Pulmonary artery endothelial cell (primary cell): ENCODE measurements at regions not wholly inside any gene's neighbourhood (a gene's known extent, or its start where the extent isn't known, plus 50 kb on each side); places are given as distances from the start of the nearest gene placed in this dataset.

Source experiments
- DNase-seq: peaks from one replicate; pipeline ENCODE4 v3.0.0-alpha.2; 2011; ENCODE audit warnings: low read depth, low spot score

GRCh38 chr10:36636285-36636839 lies 489.0 kb upstream of the ANKRD30A start:
- no peak for DNase-seq

DNA sequence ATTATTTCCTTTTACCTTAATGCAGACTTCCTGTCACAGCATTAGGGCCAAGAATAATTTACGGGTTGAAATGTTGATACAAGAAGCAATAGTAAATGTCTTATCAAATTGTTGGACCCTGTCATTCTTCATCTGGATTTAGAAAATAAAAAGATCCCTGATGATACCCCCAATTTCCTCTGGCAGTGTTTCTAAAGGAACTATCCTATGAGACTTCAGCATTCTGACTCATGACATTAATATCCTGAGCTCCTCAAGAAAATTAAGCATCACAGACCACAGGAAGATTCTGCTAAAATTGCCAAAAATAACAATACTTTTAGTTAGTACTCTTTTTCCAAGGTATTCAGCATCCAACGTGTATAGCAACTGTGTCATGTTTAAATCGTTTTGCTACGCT lies 490.5 kb upstream of the ANKRD30A start:
- no peak for DNase-seq

GRCh38 chr10:36630267-36630666 lies 495.1 kb upstream of the ANKRD30A start:
- DNase-seq = no peak

DNA sequence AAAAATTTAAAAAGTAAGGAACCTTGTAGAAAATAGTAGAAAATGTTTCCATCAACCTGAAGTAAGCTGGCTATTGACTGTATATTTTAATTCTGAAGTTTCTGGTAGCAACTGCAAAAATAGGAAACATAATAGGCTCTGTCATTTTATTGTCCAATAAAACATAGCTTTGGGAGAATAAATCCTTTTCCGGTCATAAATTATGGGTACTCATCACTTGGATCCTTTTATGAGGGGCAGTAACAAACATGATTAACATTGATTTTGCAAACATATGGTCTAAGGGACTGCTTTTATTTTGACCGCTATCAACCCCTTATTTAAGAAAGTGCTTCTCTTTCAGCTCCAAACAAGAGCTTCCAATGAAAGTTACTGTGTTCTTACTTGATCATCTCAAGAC lies 495.9 kb upstream of the ANKRD30A start:
- no peak for DNase-seq

GRCh38 chr10:36624551-36625100 lies 500.8 kb upstream of the ANKRD30A start:
- DNase-seq = no peak

DNA sequence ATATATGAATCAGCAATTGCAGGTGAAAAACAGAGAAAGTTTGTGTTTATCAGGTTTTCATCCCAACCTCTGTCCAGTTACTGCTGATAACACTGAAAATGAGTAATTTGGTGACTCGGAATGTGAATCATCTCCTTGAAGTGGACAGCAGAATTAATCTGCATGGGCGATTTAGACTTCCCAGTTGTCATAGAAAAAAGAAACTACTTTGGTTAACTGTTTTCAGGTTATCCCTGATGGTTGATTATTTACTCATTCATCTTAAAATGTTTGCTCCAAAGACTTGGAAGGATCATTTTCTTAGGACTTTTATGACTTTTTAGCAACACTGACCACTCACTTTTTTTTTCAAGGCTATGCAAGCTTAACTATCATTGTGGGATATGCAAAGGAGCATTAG lies 504.1 kb upstream of the ANKRD30A start:
- no peak for DNase-seq

DNA sequence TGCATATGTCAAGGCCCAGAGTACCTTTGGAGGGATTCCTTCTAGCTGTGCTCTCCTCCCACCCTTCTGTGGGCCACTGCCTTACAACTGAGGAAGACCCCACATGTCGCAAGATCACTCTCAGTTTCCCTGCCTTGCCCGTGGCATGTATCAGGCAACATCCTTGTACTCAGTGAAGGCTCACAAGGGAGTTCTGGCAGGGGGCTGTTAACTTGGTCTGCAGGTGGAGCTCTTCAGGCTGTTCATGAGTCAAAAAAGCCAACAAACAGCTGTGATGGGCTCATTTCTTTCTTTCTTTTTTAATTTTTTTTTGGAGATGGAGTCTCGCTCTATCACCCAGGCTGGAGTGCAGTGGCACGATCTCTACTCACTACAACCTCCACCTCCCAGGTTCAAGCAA lies 513.0 kb upstream of the ANKRD30A start:
- no peak for DNase-seq

DNA sequence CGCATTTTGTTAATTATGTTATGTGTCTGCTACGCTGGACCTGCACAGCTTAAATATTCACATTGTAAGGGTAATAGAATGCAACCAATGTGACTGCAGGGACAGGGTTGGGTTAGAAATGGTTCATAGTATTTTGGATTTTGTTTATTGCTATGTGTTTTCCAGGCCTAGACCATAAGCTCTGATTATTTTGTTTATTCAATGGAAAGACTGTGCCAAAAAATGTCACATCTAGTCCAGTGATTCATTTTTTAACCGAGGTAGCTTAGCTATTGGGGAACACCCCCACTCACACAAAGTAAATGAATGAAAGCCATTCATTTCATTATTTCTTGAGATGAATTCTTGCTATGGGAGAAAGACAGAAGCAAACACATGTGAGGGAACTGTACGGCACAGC lies 516.5 kb upstream of the ANKRD30A start:
- DNase-seq = no peak

- DNase-seq = peak; percentile 86
These were observed 517.1 kb upstream of the ANKRD30A start for GRCh38 chr10:36608251-36608650.

GRCh38 chr10:36606234-36606839 lies 519.1 kb upstream of the ANKRD30A start:
- DNase-seq = peak; percentile 44

GRCh38 chr10:36604316-36604715 lies 521.1 kb upstream of the ANKRD30A start:
- DNase-seq = no peak

DNA sequence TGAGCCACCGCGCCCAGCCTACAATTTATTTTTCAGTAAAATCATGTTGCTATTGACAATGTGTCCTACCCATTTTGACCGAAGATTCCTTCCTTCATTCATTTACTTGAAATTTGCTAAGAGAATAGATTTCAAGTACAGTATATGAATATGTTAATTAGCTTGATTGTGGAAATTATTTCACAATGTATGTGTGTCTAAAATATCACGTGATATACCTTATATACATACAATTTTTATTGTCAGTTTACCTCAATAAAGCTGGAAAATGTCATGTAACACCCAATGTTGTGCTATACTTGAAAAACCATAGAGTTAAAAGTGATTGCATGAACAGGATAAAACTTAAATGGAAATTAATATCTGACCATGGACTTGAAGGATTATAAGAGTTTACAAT lies 521.7 kb upstream of the ANKRD30A start:
- no peak for DNase-seq

DNA sequence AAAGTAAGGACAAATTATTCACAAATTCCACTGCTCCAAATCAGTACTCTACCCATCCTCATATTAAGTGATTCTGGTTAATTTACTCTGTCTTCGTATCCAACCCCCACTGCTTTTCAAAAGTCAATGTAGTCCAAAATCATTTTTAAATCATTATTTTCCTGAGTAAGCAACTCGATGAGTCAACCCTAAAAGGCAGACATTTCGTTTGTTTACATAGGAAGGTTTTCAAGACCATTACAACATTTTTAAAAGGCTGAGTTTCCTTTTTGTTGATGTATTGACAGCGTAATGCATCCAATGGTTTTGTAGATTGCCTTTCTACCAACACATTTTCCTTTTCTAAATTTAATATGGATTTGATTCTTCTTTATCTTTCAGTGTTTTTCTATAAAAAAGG lies 523.0 kb upstream of the ANKRD30A start:
- peak; percentile 17 for DNase-seq

GRCh38 chr10:36597756-36598320 lies 527.6 kb upstream of the ANKRD30A start:
- no peak for DNase-seq

GRCh38 chr10:36592964-36593363 lies 532.4 kb upstream of the ANKRD30A start:
- DNase-seq = no peak

DNA sequence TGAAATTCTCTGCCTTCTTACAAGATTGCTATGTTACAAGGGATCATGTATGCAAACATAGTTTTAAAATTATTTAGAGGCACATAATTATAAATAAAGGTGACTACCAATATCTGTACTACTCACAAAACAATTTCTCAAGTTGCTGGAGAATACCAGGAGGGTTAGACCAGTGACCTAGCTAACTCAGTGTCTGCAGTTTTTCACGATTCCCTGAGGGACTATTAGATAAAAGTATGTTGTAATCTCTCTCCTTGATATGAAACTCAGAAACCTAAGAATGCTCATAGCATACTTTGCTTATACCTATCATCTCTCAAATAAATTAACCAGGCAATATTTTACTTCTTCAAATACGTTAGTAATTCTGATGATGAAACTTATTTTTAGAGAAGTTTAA lies 534.0 kb upstream of the ANKRD30A start:
- no peak for DNase-seq

- no peak for DNase-seq
These were observed 541.7 kb upstream of the ANKRD30A start for GRCh38 chr10:36583690-36584089.

DNA sequence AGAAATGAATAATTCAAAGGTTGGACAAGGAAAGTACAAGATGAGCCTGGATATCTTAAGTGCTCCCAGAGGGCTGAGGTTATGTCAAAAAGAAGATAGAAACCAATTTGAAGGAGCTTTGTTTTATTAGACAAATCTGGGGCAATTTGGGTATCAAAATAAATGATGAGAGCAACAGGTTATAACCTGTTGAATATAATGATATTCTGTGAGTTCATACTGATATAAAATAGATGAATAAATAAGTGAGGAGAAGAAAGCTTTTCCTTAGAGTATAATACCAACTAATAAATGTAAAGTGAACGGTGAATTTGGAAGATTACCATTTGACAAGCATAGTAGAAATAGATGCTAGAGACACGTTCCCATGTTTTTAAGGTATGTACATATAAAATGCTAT lies 544.2 kb upstream of the ANKRD30A start:
- DNase-seq = no peak

- no peak for DNase-seq
These were observed 547.1 kb upstream of the ANKRD30A start for GRCh38 chr10:36578306-36578705.

- no peak for DNase-seq
These were observed 548.3 kb upstream of the ANKRD30A start for GRCh38 chr10:36577126-36577525.

DNA sequence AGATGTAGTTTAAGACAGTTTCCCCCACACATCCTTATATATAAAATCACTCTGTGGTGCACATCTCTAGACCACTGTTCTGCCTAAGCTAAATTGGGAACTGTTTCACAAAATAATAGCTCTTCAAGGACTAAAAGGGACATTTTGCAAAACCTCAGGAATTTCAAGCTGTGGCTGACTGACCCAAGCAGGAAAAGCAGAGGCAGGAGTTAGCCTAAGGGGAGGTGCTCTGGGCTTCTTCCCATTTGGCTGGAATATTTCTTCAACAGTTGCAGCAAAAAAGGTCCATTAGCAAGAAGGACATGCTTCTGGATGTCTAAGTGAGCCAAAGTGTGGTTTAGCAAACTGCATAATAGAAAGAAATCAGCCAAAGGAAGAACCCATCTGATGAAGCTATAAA lies 551.2 kb upstream of the ANKRD30A start:
- no peak for DNase-seq

DNA sequence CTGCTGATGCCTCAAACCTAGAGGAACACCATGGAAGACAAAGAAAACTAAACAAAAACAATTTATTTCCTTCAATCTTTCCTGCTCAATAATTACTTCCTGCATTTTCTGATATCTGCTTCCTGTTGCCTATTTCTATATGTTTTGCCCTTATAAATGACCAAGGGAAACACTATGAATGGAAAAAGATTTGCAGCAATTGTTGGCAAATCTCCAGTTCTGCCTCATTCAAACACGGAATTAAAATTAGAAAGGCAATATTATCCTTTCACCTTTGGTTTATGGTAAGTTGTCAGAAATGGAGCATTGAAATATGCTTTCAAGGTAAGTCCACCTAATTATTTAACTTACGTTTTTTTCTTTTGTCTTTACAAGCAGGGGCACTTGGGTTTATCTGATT lies 552.2 kb upstream of the ANKRD30A start:
- DNase-seq = no peak

DNA sequence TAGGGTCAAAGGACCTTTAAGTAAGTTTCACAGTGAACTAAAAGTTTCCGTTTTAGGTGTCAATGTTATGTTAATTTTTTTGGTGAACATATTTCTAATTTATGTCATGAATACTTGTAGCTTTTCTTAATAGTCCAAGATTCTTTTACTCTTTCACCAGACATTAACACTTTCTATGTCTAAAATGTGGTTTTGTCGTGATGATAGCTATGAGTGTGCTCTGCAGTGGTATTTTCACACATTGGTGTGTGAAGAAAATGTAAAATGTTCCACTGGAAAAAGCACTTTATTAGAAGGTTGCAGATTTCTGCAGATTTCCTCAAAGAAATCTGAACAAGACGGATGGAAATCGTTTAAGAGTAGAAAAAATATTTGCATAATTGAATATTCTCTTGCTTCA lies 561.0 kb upstream of the ANKRD30A start:
- no peak for DNase-seq
